OCI-LY3 (cell line): ENCODE measurements at regions not wholly inside any gene's neighbourhood (a gene's known extent, or its start where the extent isn't known, plus 50 kb on each side); places are given as distances from the start of the nearest gene placed in this dataset.

Experiments used
- H2AFZ ChIP-seq: fragments of 200-600, 300-600 bp; shearing (Covaris generic); 2 replicates; pipeline ENCODE4 v1.6.0; 2014; ENCODE audit warnings: antibody characterized with exemption, low read depth, low read length
- H3K27ac ChIP-seq: fragments of 200-600, 300-600 bp; sonication (generic); 2 replicates; pipeline ENCODE4 v1.5.1; 2014; ENCODE audit warnings: mild to moderate bottlenecking, low read length, moderate library complexity, mixed read lengths
- H3K27me3 ChIP-seq: fragments of 200-600, 300-600 bp; sonication (generic); 2 replicates; pipeline ENCODE4 v1.6.1; 2014; ENCODE audit warnings: low read depth, low read length, mixed read lengths
- H3K36me3 ChIP-seq: fragments of 200-600, 300-600 bp; sonication (generic); replicated peaks from 2 replicates; pipeline ENCODE3; 2014; ENCODE audit warnings: low read depth, low read length, mixed read lengths
- H3K4me1 ChIP-seq: fragments of 300-600, 200-600 bp; sonication (generic); 2 replicates; pipeline ENCODE4 v1.6.1; 2014; ENCODE audit warnings: low read length, mixed read lengths
- H3K4me2 ChIP-seq: fragments of 200-600, 300-600 bp; sonication (generic); 2 replicates; pipeline ENCODE4 v1.6.1; 2014; ENCODE audit warnings: low read length, mixed read lengths
- H3K4me3 ChIP-seq: fragments of 300-600, 200-600 bp; sonication (generic); 2 replicates; pipeline ENCODE4 v1.5.1; 2014; ENCODE audit warnings: antibody characterized with exemption, mild to moderate bottlenecking, low read length, moderate library complexity
- H3K79me2 ChIP-seq: fragments of 300-600, 200-600 bp; shearing (Covaris generic); 2 replicates; pipeline ENCODE4 v1.6.1; 2014; ENCODE audit warnings: mild to moderate bottlenecking, low read length, mixed read lengths
- H3K9ac ChIP-seq: fragments of 300-600, 200-600 bp; shearing (Covaris generic); 2 replicates; pipeline ENCODE4 v1.6.0; 2014; ENCODE audit warnings: mild to moderate bottlenecking, low read length, moderate library complexity
- H3K9me3 ChIP-seq: fragments of 200-600, 300-600 bp; shearing (Covaris generic); 2 replicates; pipeline ENCODE4 v1.6.1; 2014; ENCODE audit warnings: low read length, mixed read lengths; ENCODE audit not compliant: insufficient read depth
- H4K20me1 ChIP-seq: fragments of 200-600, 300-600 bp; sonication (generic); 2 replicates; pipeline ENCODE4 v1.6.1; 2016; ENCODE audit warnings: low read length, mixed read lengths; ENCODE audit not compliant: insufficient read depth
- CTCF ChIP-seq: fragments of 200-600, 300-600 bp; sonication (generic); IDR thresholded peaks from 2 replicates; pipeline ENCODE4 v1.5.1; 2014; ENCODE audit warnings: antibody characterized with exemption, low read length, low read depth
- EZH2phosphoT487 ChIP-seq: fragments of 200-600 bp; shearing (Covaris generic); IDR thresholded peaks from 2 replicates; pipeline ENCODE4 v1.6.1; 2018; ENCODE audit warnings: antibody characterized with exemption, mixed run types, low read depth

- Histone ChIP-seq H3K9ac (no peak overlapping the region), H3K9me3 (no peaks in the 10 kb centered on the region)
Measured at GRCh38 chr14:97453991-97454390, 656.8 kb downstream of the VRK1 start.

GRCh38 chr14:97456462-97456861 lies 659.3 kb downstream of the VRK1 start:
- H3K4me2 ChIP-seq: no peak overlapping the region
- H2AFZ ChIP-seq: no peak overlapping the region
- TF ChIP-seq CTCF (no peak), EZH2phosphoT487 (no peak)
- H4K20me1 ChIP-seq: no peaks in the 10 kb centered on the region
- H3K4me3 ChIP-seq: no peak overlapping the region
- no peaks in the 10 kb centered on the region for H3K36me3 ChIP-seq
- no peaks in the 10 kb centered on the region for H3K27me3 ChIP-seq
- no peaks in the 10 kb centered on the region for H3K9me3 ChIP-seq
- H3K79me2 ChIP-seq: no peaks in the 10 kb centered on the region
- H3K27ac ChIP-seq: no peak overlapping the region
- no peak overlapping the region for H3K9ac ChIP-seq
- H3K4me1 ChIP-seq: no peaks in the 10 kb centered on the region

More at GRCh38 chr14:97453991-97454390, 656.8 kb downstream of the VRK1 start:
- no peaks in the 10 kb centered on the region for H4K20me1 ChIP-seq
- H3K79me2 ChIP-seq: no peaks in the 10 kb centered on the region
- H3K4me3 ChIP-seq: no peak overlapping the region
- no peaks in the 10 kb centered on the region for H3K27me3 ChIP-seq
- no peaks in the 10 kb centered on the region for H3K4me1 ChIP-seq
- H2AFZ ChIP-seq: no peak overlapping the region
- no peaks in the 10 kb centered on the region for H3K36me3 ChIP-seq
- H3K27ac ChIP-seq: no peak overlapping the region
- H3K4me2 ChIP-seq: no peak overlapping the region
- TF ChIP-seq CTCF: no peak
- no peak for TF ChIP-seq EZH2phosphoT487

- Histone ChIP-seq H3K36me3 (no peaks in the 10 kb centered on the region), H3K4me1 (no peaks in the 10 kb centered on the region), H3K4me2 (no peak overlapping the region), H3K9me3 (no peaks in the 10 kb centered on the region), H2AFZ (no peak overlapping the region), H3K27ac (no peak overlapping the region), H4K20me1 (no peaks in the 10 kb centered on the region), H3K79me2 (no peaks in the 10 kb centered on the region), H3K4me3 (no peak overlapping the region), H3K27me3 (no peaks in the 10 kb centered on the region), H3K9ac (no peak overlapping the region)
- TF ChIP-seq EZH2phosphoT487 (no peak), CTCF (no peak)
Measured at GRCh38 chr14:97456958-97457357, 659.8 kb downstream of the VRK1 start.

GRCh38 chr14:97457575-97458085 lies 660.4 kb downstream of the VRK1 start:
- Histone ChIP-seq H3K36me3 (no peaks in the 10 kb centered on the region), H3K27me3 (no peaks in the 10 kb centered on the region), H4K20me1 (no peaks in the 10 kb centered on the region), H3K4me3 (no peak overlapping the region), H3K4me2 (no peak overlapping the region), H2AFZ (no peak overlapping the region), H3K9ac (no peak overlapping the region), H3K9me3 (no peaks in the 10 kb centered on the region), H3K27ac (no peak overlapping the region), H3K79me2 (no peaks in the 10 kb centered on the region), H3K4me1 (no peaks in the 10 kb centered on the region)
- TF ChIP-seq CTCF (no peak), EZH2phosphoT487 (no peak)
